GM19351 (cell line): ENCODE measurements at regions not wholly inside any gene's neighbourhood (a gene's known extent, or its start where the extent isn't known, plus 50 kb on each side); places are given as distances from the start of the nearest gene placed in this dataset.

Experiments
- ATAC-seq: cut with Tn5 transposase; IDR thresholded peaks from one replicate; pipeline ENCODE4 v1.9.1; 2021; ENCODE audit warnings: mild to moderate bottlenecking, moderate library complexity; ENCODE audit not compliant: unreplicated experiment

DNA sequence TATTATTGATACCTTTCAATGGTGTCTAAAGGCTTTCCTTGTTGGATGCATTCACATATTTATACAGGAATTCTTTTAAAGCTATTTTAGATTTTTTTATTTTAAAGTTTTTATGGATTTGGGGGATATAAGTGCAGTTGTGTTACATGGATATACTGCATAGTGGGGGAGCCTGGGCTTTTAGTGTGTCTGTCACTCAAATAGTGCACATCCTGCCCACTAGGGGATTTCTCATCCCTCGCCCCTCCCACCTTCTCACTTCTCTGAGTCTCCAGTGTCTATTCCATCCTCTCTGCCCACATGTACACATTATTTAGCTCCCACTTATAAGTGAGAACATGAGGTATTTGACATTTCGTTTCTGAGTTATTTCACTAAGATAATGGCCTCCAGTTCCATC is 154.0 kb upstream of the MKI67 start:
- no peak for ATAC-seq

DNA sequence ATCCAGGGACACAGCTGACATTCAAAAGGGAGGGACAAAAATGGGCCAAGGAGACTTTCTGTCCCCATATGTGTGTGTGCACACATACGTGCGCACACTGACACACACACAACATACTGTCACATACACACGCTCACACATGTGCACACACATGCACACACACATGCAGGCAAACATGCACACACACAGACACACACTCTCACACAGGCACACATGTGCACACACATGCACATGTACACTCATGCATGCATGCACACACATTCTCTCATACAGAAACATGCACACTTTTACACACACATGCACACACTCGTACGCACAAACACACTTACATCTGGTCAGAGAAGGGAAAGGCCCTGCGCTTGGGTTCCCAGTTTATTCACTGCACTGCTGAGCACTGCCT is 155.1 kb upstream of the MKI67 start:
- no peak for ATAC-seq

GRCh38 chr10:128281861-128282260 is 155.6 kb upstream of the MKI67 start:
- ATAC-seq = no peak

GRCh38 chr10:128286141-128286761 is 160.0 kb upstream of the MKI67 start:
- no peak for ATAC-seq

GRCh38 chr10:128286762-128287500 is 160.7 kb upstream of the MKI67 start:
- no peak for ATAC-seq

DNA sequence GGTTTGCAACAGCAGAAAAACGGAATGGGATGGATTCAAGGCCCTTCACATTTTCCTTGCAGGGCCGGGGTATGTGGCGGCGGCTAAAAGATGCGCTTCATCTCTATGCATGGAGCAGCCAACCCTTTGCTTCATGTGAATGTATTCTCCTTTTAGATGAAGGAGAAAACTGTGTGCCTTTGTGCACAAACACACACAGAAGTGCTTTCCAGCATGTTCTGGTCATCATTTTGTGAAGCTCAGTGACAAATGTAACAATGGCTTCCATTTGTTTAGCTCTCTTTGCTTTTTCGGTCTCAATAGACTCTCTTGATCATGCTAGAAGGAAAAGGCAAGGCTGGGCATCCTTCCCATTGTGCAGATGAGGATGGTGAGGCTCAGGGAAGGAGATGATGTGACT is 161.7 kb upstream of the MKI67 start:
- no peak for ATAC-seq

- no peak for ATAC-seq
These were observed 163.4 kb upstream of the MKI67 start for GRCh38 chr10:128289621-128290020.

- ATAC-seq = no peak
These were observed 168.8 kb upstream of the MKI67 start for GRCh38 chr10:128295003-128295402.

DNA sequence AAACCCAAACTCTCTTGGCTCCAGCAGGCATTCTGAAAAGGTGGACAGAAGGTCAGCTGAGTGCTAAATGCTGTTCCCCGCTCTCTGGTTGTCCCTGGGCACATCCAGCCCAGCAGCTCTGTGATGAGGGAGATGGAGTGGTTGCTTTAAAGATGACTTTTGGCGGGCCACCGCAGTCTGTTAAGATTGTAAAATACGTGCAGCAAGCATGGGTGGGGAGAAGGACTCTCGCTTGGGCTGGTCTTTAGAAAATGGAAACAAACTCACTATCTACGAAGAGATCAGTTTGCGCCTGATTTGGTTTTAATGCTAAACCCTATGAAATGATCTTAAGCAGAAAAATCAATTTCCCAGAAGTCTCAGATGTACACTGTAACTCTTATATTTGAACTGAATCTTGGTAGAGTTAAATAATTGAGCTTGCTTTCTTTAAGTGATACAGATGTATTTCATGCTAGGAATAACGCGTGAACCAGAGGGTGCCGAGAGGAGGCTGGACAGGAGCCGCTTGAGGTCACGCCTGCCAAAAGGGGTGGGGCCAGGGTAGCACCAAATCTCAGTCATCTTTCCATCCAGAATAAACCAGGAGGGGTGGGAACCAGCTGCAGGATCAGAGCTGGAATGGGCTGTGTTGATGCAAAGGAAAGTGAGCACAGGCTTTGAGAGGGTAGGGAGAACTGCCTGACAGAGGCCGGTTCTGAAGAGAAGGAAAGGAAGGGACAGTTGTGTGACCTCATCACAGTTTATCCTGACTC is 170.2 kb upstream of the MKI67 start:
- no peak for ATAC-seq

- ATAC-seq = no peak
These were observed 171.6 kb upstream of the MKI67 start for GRCh38 chr10:128297709-128298378.

DNA sequence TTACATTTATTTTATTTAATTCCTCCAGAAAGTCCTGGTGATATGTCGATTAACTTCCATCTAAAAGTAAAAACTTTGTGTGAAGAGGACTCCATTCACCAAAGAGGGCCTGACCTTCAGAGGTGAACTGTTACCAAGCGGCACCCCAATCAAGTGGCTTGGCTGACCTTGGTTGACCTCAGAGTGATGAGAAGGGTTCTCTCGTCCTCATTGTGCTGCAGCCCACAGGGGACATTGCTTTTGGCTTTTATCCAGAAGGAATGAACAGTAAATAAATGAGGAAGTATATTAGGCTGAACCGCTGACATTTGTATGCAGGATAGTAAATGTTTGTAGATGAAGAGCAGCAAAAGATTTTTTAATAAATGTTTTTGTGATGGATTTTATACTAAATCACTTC is 172.4 kb upstream of the MKI67 start:
- ATAC-seq = no peak

DNA sequence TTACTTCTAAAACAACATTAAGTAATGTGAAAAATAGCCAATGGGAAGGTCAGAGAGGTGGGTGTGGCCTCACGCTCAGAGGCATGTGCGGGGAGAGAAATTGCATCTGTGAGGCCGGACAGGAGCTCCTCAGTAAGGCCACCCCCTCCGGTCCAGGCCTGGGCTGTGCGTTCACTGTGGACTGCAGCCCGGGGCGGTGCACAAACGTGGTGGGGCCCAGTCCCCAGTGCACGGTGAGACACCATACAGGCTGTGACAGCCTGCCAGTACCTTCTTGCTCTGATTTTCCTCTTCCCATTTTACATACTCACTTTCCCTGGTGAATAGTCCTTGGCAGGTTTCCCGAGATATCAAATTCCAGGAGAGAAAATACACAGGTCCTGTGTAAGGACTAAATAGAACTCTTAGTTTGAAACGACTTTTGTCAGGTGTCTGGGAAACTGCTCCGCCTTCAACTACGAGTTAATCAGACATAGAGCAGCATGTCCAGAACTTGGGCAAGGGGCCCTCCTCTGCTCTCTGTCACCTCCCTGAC is 174.1 kb upstream of the MKI67 start:
- ATAC-seq = no peak

- ATAC-seq = no peak
These were observed 174.8 kb upstream of the MKI67 start for GRCh38 chr10:128301051-128301450.

DNA sequence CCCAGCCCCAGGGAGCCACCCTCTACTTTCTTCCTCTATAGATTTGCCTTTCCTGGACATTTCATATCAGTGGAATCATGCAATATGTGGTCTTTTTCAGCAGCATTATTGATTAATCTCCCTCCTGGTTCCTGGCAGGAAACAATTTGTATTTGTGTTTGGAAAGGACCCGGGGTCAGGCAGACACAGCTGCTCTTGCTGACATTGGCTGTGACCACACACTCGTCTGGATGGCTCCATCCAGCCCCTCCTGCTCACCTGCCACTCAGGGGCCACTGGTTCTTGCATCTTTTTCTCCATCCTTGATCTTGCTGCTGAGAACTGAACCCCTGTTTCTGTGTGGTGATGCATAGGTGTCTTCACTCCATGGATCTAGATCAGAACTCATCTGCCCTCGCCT is 176.6 kb upstream of the MKI67 start:
- no peak for ATAC-seq

GRCh38 chr10:128304271-128304670 is 178.0 kb upstream of the MKI67 start:
- ATAC-seq = no peak

GRCh38 chr10:128305601-128306345 is 179.6 kb upstream of the MKI67 start:
- ATAC-seq = no peak

DNA sequence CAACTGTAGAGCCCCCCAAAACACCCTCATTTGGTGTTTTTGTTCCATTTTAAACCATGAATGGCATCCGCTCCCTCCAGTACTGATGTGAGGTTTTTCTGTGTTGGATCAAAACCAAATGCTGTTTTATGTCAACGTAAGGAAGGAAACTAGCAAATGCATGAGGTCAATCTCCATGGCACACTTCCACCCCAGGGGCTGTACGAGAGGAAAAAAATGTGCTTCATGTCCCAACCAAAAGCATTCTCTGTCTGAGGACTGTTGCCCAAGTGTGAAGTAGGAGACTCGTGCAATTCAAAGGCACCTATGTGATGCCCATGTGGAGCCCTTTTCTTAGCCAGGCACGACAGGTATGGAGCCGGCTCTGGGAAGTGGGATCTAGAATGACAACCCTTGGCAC is 180.3 kb upstream of the MKI67 start:
- no peak for ATAC-seq

DNA sequence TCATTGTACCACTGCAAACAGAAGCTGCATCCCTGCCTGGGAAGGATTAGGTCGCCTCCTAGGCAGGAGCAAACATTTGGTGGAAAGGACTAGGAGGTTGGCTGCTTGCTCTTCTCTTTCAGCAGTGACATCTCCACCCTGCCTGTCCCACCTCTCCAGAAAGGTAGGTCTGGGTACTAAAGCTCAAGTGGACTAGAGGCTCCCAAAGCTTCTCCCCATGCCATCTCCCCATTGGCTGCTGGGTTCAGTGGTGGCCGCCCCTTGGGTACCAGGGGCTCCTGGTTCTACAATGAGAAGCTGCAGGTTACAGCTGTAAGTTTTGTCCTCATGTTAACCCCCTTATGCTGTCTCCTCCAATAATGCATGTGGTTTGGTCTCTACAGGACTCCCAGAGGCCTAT is 180.7 kb upstream of the MKI67 start:
- ATAC-seq = no peak

DNA sequence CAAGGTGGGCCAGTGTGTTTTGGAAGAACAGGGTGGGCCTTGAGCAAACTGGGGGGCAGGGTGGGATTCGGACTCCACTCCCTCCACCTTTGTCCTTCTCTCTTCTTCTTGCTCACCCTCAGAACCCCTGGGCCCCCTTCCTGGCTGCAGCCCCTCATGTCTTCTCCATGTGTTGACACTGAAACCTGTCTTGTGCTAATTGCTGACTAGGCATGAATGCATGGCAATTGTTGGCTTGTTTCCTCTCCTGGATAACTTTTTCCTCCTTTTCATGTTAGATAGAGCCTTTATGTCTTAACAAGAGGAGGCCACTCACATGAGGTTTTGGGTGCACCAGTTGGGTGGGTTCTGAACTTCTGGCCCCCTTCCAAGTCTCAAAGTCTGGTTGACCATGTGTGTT is 181.6 kb upstream of the MKI67 start:
- no peak for ATAC-seq

DNA sequence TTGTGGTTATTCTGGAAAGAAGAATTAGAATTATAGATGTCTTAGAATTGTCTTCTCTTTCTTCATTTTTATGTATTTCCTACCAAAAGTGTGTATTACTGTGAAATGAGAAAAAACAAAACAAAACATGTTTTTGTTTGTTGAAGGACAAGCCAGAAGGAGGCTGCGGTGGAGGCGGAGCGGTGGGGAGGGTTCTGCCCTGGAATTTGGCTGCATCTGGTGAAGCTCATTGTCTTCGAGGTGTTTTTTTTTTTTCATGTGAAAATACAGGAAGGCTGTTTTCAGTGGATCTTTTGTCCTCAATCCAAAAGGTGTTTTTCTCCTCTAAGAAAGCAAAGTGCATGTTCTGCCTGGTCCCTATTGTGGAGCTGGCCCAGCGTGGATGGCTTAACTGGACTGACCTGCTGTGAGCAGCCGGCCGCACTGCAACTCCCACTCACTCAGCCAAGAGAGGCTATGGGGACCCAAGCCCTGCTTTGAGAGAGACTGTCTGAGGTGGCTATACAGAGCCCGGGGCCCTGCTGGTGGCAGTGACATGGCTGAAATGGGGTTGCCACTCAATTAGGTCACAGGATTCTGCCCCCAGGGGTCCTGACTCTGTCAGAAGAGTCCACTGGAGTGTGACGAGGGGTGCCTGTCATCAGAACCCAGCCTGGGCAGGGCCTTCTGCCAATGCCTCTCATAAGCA is 184.9 kb upstream of the MKI67 start:
- no peak for ATAC-seq
